ENCODE measurements at regions not wholly inside any gene's neighbourhood (a gene's known extent, or its start where the extent isn't known, plus 50 kb on each side); places are given as distances from the start of the nearest gene placed in this dataset.

- Histone ChIP-seq H3K27ac (peak overlapping the region in 7 of 12 donors; percentile 19 to 80 (median 57)), H3K4me3 (no peak overlapping the region), H3K27me3 (peaks cover 0 to 8% (median 0%) of the 10 kb centered on the region in 9 donors), H3K4me1 (peaks cover 0 to 30% (median 17%) of the 10 kb centered on the region in 12 donors), H3K36me3 (no peaks in the 10 kb centered on the region), H3K9me3 (peaks cover 0 to 16% (median 0%) of the 10 kb centered on the region in 12 donors)
- WGBS, 4 donors = 40 to 58% (median 45%) methylated on average over 11 of the region's 11 CpGs
- peak in 2 of 4 donors; percentile 45 to 66 for ATAC-seq
- DNase-seq = peak in 1 of 5 donors; percentile 63
- intact Hi-C loops (cut with DNase I) = no loop called here
- no peak for TF ChIP-seq CTCF (IDR thresholded peaks at IDR 0.05)
- no peak for TF ChIP-seq POLR2A (IDR thresholded peaks at IDR 0.05)
Observed at GRCh38 chr2:238601433-238602222, 174.9 kb downstream of the ASB1 start.

DNA sequence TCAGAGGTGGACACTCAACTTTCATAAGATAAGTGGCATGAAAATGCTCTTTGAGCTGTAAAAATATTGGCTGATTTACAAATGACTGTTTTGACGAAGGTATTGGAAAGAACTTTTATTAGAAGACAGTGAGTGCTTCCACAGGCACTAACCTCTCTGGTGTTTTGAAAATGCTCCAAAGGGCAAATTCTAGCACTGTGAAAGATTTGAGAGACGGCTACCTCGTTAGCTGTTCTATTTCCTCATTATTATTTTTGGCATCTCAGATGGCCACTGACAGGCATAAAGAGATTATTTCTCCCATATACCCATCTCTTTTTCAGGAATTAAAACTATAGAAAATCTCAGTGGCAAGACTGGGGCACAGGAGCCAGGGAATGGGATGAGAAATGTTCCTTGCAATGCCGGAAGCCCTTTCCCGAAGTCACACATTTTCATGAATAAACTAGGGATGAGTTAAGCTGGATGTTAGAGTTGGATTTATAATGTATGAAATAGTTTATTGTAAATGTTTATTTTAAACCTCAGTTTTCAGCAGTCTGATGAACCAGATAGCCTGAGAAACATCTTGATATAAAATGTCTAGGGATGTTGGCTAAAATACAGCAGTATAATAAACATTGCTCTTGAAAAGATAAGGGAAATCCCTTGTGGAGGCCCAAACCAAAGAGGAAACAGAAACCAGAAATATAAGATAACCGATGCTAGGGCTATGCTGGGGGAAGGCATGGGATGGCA, 175.7 kb downstream of the ASB1 start:
- 30 to 55% (median 39%) methylated on average over 6 of the region's 6 CpGs for WGBS, 4 donors
- Histone ChIP-seq H3K9me3 (peaks cover 0 to 17% (median 0%) of the 10 kb centered on the region in 12 donors), H3K4me1 (peaks cover 0 to 23% (median 14%) of the 10 kb centered on the region in 12 donors), H3K4me3 (no peak overlapping the region), H3K27me3 (peaks cover 0 to 8% (median 0%) of the 10 kb centered on the region in 9 donors), H3K36me3 (no peaks in the 10 kb centered on the region), H3K27ac (peak overlapping the region in 7 of 12 donors; percentile 19 to 80 (median 57))
- no peak for TF ChIP-seq POLR2A (IDR thresholded peaks at IDR 0.05)
- no peak for TF ChIP-seq CTCF (IDR thresholded peaks at IDR 0.05)
- intact Hi-C loops (cut with DNase I) = no loop called here
- DNase-seq (no peak), ATAC-seq (peak in 3 of 4 donors; percentile 16 to 41 (median 40))

- Histone ChIP-seq H3K36me3 (no peaks in the 10 kb centered on the region), H3K27me3 (peaks cover 0 to 8% (median 0%) of the 10 kb centered on the region in 9 donors), H3K27ac (no peak overlapping the region), H3K4me1 (peaks cover 0 to 18% (median 12%) of the 10 kb centered on the region in 12 donors), H3K4me3 (no peak overlapping the region), H3K9me3 (peaks cover 0 to 29% (median 0%) of the 10 kb centered on the region in 12 donors)
- no peak for ATAC-seq
- no peak for DNase-seq
- intact Hi-C loops (cut with DNase I) = no loop called here
- TF ChIP-seq POLR2A (IDR thresholded peaks at IDR 0.05) (no peak), CTCF (IDR thresholded peaks at IDR 0.05) (no peak)
Observed at GRCh38 chr2:238603596-238603995, 176.9 kb downstream of the ASB1 start.

DNA sequence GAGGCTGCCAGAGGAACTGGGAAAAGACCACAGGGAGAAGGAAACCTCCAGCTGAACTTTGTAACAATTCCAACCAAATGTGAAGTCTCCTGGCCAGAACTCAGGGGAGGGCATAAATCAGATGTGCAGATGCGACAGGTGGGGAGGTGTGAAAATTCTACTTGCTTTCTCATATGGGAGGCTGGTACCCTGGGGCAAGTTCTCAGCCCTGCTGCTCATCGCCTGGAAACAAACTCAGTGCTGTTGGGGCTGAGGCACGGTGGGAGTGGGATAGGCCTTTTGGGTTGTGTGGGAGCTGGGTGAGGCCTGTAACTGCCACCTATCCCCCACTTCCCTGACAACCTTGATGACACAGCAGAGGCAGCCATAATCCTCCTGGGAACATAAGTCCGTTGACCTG, 179.6 kb downstream of the ASB1 start:
- Histone ChIP-seq H3K4me1 (peaks cover 0 to 16% (median 11%) of the 10 kb centered on the region in 12 donors), H3K27me3 (peaks cover 0 to 8% (median 0%) of the 10 kb centered on the region in 9 donors), H3K36me3 (no peaks in the 10 kb centered on the region), H3K4me3 (no peak overlapping the region), H3K27ac (no peak overlapping the region), H3K9me3 (peaks cover 0 to 54% (median 9%) of the 10 kb centered on the region in 12 donors)
- no peak for ATAC-seq
- 87 to 92% (median 90%) methylated on average over 4 of the region's 4 CpGs for WGBS, 4 donors
- no peak for TF ChIP-seq POLR2A (IDR thresholded peaks at IDR 0.05)
- no peak for TF ChIP-seq CTCF (IDR thresholded peaks at IDR 0.05)
- intact Hi-C loops (cut with DNase I) = no loop called here
- no peak for DNase-seq
